ENCODE measurements at regions not wholly inside any gene's neighbourhood (a gene's known extent, or its start where the extent isn't known, plus 50 kb on each side); places are given as distances from the start of the nearest gene placed in this dataset.

GRCh38 chr2:181751266-181752030 is 71.1 kb upstream of the NEUROD1 start:
- TF ChIP-seq CTCF (IDR thresholded peaks at IDR 0.05) = no peak
- ChIA-PET POLR2A (no interaction called here), CTCF (no interaction called here)
- no peak overlapping the region for H3K27ac Mint-ChIP-seq
- H3K9me3 Mint-ChIP-seq = no peaks in the 10 kb centered on the region
- ATAC-seq (ENCODE audit: low read depth) = no peak
- no peak overlapping the region for H3K4me3 Mint-ChIP-seq
- H3K27me3 Mint-ChIP-seq = peaks cover 24% of the 10 kb centered on the region
- no peak for DNase-seq
- H3K4me1 Mint-ChIP-seq = no peaks in the 10 kb centered on the region
- H3K36me3 Mint-ChIP-seq (ENCODE audit: low read depth) = no peaks in the 10 kb centered on the region
- intact Hi-C loops (cut with micrococcal nuclease) = no loop called here

GRCh38 chr2:181752301-181752700 is 72.0 kb upstream of the NEUROD1 start:
- TF ChIP-seq CTCF (IDR thresholded peaks at IDR 0.05) = no peak
- Mint-ChIP-seq H3K9me3 (no peaks in the 10 kb centered on the region), H3K27ac (no peak overlapping the region), H3K4me1 (no peaks in the 10 kb centered on the region), H3K36me3 (ENCODE audit: low read depth) (no peaks in the 10 kb centered on the region), H3K27me3 (peaks cover 19% of the 10 kb centered on the region), H3K4me3 (no peak overlapping the region)
- CTCF ChIA-PET = no interaction called here
- ATAC-seq (ENCODE audit: low read depth) (no peak), DNase-seq (no peak)
- POLR2A ChIA-PET = no interaction called here
- intact Hi-C loops (cut with micrococcal nuclease) = no loop called here

- H3K27me3 Mint-ChIP-seq = peaks cover 17% of the 10 kb centered on the region
- H3K27ac Mint-ChIP-seq = no peak overlapping the region
- intact Hi-C loops (cut with micrococcal nuclease) = no loop called here
- H3K9me3 Mint-ChIP-seq = no peaks in the 10 kb centered on the region
- no peak overlapping the region for H3K4me3 Mint-ChIP-seq
- TF ChIP-seq CTCF (IDR thresholded peaks at IDR 0.05) = no peak
- POLR2A ChIA-PET = no interaction called here
- no peak for ATAC-seq (ENCODE audit: low read depth)
- CTCF ChIA-PET = no interaction called here
- no peak for DNase-seq
- no peaks in the 10 kb centered on the region for H3K4me1 Mint-ChIP-seq
- no peaks in the 10 kb centered on the region for H3K36me3 Mint-ChIP-seq (ENCODE audit: low read depth)
Observed at GRCh38 chr2:181753686-181754085, 73.4 kb upstream of the NEUROD1 start.

GRCh38 chr2:181754105-181754504 is 73.8 kb upstream of the NEUROD1 start:
- no peaks in the 10 kb centered on the region for H3K4me1 Mint-ChIP-seq
- POLR2A ChIA-PET = no interaction called here
- H3K4me3 Mint-ChIP-seq = no peak overlapping the region
- no peak for DNase-seq
- no peak overlapping the region for H3K27ac Mint-ChIP-seq
- H3K9me3 Mint-ChIP-seq = no peaks in the 10 kb centered on the region
- no peak for TF ChIP-seq CTCF (IDR thresholded peaks at IDR 0.05)
- no peaks in the 10 kb centered on the region for H3K36me3 Mint-ChIP-seq (ENCODE audit: low read depth)
- ATAC-seq (ENCODE audit: low read depth) = no peak
- H3K27me3 Mint-ChIP-seq = peaks cover 21% of the 10 kb centered on the region
- CTCF ChIA-PET = no interaction called here
- intact Hi-C loops (cut with micrococcal nuclease) = no loop called here

- ChIA-PET CTCF (no interaction called here), POLR2A (no interaction called here)
- Mint-ChIP-seq H3K4me3 (no peak overlapping the region), H3K27me3 (peaks cover 18% of the 10 kb centered on the region), H3K27ac (no peak overlapping the region), H3K9me3 (no peaks in the 10 kb centered on the region), H3K4me1 (no peaks in the 10 kb centered on the region), H3K36me3 (ENCODE audit: low read depth) (no peaks in the 10 kb centered on the region)
- ATAC-seq (ENCODE audit: low read depth) = no peak
- DNase-seq = no peak
- intact Hi-C loops (cut with micrococcal nuclease) = no loop called here
- no peak for TF ChIP-seq CTCF (IDR thresholded peaks at IDR 0.05)
Observed at GRCh38 chr2:181755181-181755580, 74.9 kb upstream of the NEUROD1 start.
